Vagina (tissue), 2 donors: ENCODE measurements at regions not wholly inside any gene's neighbourhood (a gene's known extent, or its start where the extent isn't known, plus 50 kb on each side); places are given as distances from the start of the nearest gene placed in this dataset.

ENCODE experiments used
- CTCF ChIP-seq, 3 experiments: fragments of 450-650 bp in 2 of 3; fragments of 200-600 bp in 1 of 3; sonication (generic) in 1 of 3; IDR thresholded peaks; one replicate each; pipeline ENCODE4 v1.5.1; 2017 to 2019; ENCODE audit warnings: antibody characterized with exemption in 3 of 3, mild to moderate bottlenecking in 2 of 3, moderate library complexity in 2 of 3
- POLR2AphosphoS5 ChIP-seq, 2 donors: sonication (generic); formaldehyde crosslinking; IDR thresholded peaks; one replicate each; pipeline ENCODE4 v1.9.0; 2017; ENCODE audit warnings: antibody characterized with exemption in 2 of 2, mild to moderate bottlenecking in 2 of 2, low read depth in 1 of 2; ENCODE audit not compliant: insufficient read depth in 1 of 2

GRCh38 chr3:34365771-34366170, 567.3 kb downstream of the PDCD6IP start:
- TF ChIP-seq CTCF (IDR thresholded peaks at IDR 0.05) (no peak), POLR2AphosphoS5 (IDR thresholded peaks at IDR 0.05; ENCODE audit: insufficient read depth in 1 of 2, low read depth in 1 of 2) (no peak)
